Esophagus muscularis mucosa (tissue), 4 donors: ENCODE measurements at regions not wholly inside any gene's neighbourhood (a gene's known extent, or its start where the extent isn't known, plus 50 kb on each side); places are given as distances from the start of the nearest gene placed in this dataset.

Experiments used
- DNase-seq: peaks from one replicate; pipeline ENCODE4 v3.0.0-alpha.2; 2017; ENCODE audit errors: extremely low spot score
- H3K27ac ChIP-seq, 4 donors: fragments of 200-600 bp; sonication (generic); replicated peaks in 1 of 4; 1 replicate in 3 of 4; 2 replicates in 1 of 4; pipeline ENCODE4 v1.5.1; 2016 to 2019; ENCODE audit warnings: mild to moderate bottlenecking in 1 of 4
- H3K27me3 ChIP-seq, 4 donors: fragments of 200-600 bp; sonication (generic); one replicate each; pipeline versions ENCODE4 v1.5.1 to v1.6.0; 2016 to 2019
- H3K36me3 ChIP-seq, 4 donors: fragments of 200-600 bp; sonication (generic); one replicate each; pipeline ENCODE4 v1.5.1; 2016 to 2019
- H3K4me1 ChIP-seq, 4 donors: fragments of 200-600 bp; sonication (generic); one replicate each; pipeline ENCODE4 v1.5.1; 2016 to 2019
- H3K4me3 ChIP-seq, 4 donors: fragments of 200-600 bp; sonication (generic); 1 replicate in 2 of 4; 2 replicates in 2 of 4; pipeline ENCODE4 v1.5.1; 2016 to 2019; ENCODE audit warnings: mild to moderate bottlenecking in 4 of 4, moderate library complexity in 1 of 4
- H3K9me3 ChIP-seq, 4 donors: fragments of 200-600 bp; sonication (generic); 1 replicate in 3 of 4; 2 replicates in 1 of 4; pipeline ENCODE4 v1.5.1; 2016 to 2019
- CTCF ChIP-seq, 3 experiments: fragments of 200-600 bp in 2 of 3; fragments of 450-650 bp in 1 of 3; sonication (generic) in 2 of 3; IDR thresholded peaks; one replicate each; pipeline ENCODE4 v1.5.1; 2017 to 2019; ENCODE audit warnings: antibody characterized with exemption in 3 of 3, mild to moderate bottlenecking in 2 of 3, moderate library complexity in 1 of 3
- EP300 ChIP-seq: sonication (generic); formaldehyde crosslinking; IDR thresholded peaks from one replicate; pipeline ENCODE4 v1.6.1; 2017; ENCODE audit warnings: antibody characterized with exemption
- POLR2A ChIP-seq: fragments of 450-650 bp; IDR thresholded peaks from one replicate; pipeline ENCODE4 v1.6.1; 2017; ENCODE audit warnings: antibody characterized with exemption, moderate library complexity, mild to moderate bottlenecking, low read depth
- POLR2AphosphoS5 ChIP-seq, 2 donors: sonication (generic); formaldehyde crosslinking; IDR thresholded peaks; one replicate each; pipeline ENCODE4 v1.6.1; 2017; ENCODE audit warnings: antibody characterized with exemption in 2 of 2
- WGBS: methylation state at CpG from one replicate; pipeline ENCODE4 v1.1.5; 2018; 5-methylcytosine and 5-hydroxymethylcytosine counted together
- intact Hi-C: fragments of 100-400 bp; cut with DNase I; formaldehyde crosslinking; loops from one replicate; pipeline ENCODE4 v1.15.1; 2023

DNA sequence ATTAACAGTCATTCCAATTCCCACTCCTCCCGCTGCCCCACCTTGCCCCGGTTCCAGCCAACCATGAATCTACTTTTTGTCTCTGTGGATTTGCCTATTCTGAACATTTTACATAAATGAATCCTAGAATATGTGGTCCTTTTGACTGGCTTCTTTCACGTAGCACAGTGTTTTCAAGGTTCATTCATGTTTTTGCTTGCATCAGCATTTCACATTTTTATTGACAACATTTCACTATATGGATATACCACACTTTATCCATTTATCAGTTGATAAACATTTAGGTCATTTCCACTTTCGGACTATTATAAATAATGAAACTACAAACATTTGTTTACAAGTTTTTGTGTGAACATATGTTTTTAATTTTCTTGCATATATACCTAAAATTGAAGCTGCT lies 182.0 kb downstream of the ZNF248 start:
- Histone ChIP-seq H3K9me3 (peaks cover 0 to 22% (median 14%) of the 10 kb centered on the region in 4 donors), H3K36me3 (no peaks in the 10 kb centered on the region), H3K4me3 (no peak overlapping the region), H3K27me3 (no peaks in the 10 kb centered on the region), H3K4me1 (no peaks in the 10 kb centered on the region), H3K27ac (no peak overlapping the region)
- TF ChIP-seq POLR2A = no peak
- no peak for TF ChIP-seq CTCF (IDR thresholded peaks at IDR 0.05)
- TF ChIP-seq POLR2AphosphoS5 (IDR thresholded peaks at IDR 0.05) = no peak
- no peak for TF ChIP-seq EP300
- WGBS = 66% methylated on average over 4 of the region's 4 CpGs
- no peak for DNase-seq
- intact Hi-C loops = no loop called here

DNA sequence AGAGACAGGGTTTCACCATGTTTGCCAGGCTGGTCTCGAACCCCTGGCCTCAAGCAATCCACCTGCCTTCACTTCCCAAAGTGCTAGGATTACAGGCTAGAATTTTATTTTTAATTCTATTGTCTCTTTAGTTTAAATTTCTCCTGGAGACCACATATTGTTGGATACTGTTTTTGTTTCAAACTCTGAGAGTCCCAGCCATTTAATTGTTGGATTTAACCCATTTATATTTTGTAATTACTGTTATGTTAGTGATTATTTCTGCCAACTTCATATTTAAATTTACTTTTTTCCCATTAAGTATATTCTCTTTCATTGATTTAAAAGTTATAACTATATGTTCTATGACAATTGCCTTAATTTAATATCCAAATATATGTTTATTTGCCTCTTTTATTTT lies 185.6 kb downstream of the ZNF248 start:
- Histone ChIP-seq H3K4me3 (no peak overlapping the region), H3K27me3 (no peaks in the 10 kb centered on the region), H3K4me1 (no peaks in the 10 kb centered on the region), H3K27ac (no peak overlapping the region), H3K36me3 (no peaks in the 10 kb centered on the region), H3K9me3 (peaks cover 0 to 22% (median 14%) of the 10 kb centered on the region in 4 donors)
- intact Hi-C loops = no loop called here
- WGBS = 11% methylated on average over 1 of the region's 1 CpG
- DNase-seq = no peak
- TF ChIP-seq POLR2A = no peak
- TF ChIP-seq EP300 = no peak
- TF ChIP-seq CTCF (IDR thresholded peaks at IDR 0.05) = no peak
- TF ChIP-seq POLR2AphosphoS5 (IDR thresholded peaks at IDR 0.05) = no peak

DNA sequence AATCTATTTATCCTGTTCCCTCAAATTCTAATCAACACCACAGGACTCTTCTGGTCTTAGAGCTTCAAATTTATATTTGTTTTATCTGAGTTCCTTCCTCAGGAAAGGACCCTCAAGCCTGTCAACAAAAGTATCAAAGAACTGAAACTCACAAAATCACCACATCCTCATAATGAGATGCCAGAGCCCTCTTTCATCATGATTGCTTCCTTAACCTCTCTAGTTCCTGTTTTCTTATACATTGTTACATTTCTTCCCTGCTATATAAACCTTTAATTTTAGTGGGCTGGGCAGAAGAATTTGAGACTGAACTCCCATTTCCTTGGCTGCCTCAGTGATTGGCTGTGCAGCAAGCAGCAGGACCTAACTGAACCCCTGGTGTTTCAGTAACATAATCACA lies 189.7 kb downstream of the ZNF248 start:
- no peak for TF ChIP-seq EP300
- no peak for TF ChIP-seq POLR2AphosphoS5 (IDR thresholded peaks at IDR 0.05)
- TF ChIP-seq POLR2A = no peak
- no peak for TF ChIP-seq CTCF (IDR thresholded peaks at IDR 0.05)
- Histone ChIP-seq H3K27me3 (no peaks in the 10 kb centered on the region), H3K4me3 (no peak overlapping the region), H3K9me3 (peaks cover 0 to 30% (median 20%) of the 10 kb centered on the region in 4 donors), H3K4me1 (no peaks in the 10 kb centered on the region), H3K36me3 (no peaks in the 10 kb centered on the region), H3K27ac (no peak overlapping the region)
- DNase-seq = no peak
- intact Hi-C loops = no loop called here

DNA sequence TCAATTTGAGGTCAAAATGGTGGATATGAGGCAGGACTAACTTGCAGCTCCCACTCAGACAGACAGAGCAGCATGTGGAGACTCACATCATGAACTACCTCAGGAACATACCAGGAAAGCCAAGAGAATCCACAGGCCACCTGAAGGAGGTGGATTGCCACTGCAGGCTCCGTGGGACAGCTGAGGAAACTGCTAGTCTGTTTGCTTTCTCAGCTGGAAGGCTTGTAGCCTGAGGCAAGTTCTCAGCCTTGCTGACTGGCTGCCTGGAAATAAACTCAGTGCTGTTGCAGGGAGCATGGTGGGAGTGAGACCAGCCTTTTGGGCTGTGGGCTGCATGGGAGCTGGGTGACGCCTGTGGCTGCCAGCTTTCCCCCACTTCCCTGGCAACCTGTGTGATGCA lies 202.9 kb downstream of the ZNF248 start:
- Histone ChIP-seq H3K4me3 (no peak overlapping the region), H3K27me3 (no peaks in the 10 kb centered on the region), H3K9me3 (peaks cover 0 to 44% (median 9%) of the 10 kb centered on the region in 4 donors), H3K36me3 (no peaks in the 10 kb centered on the region), H3K27ac (no peak overlapping the region), H3K4me1 (no peaks in the 10 kb centered on the region)
- no peak for DNase-seq
- TF ChIP-seq POLR2A = no peak
- TF ChIP-seq EP300 = no peak
- no peak for TF ChIP-seq CTCF (IDR thresholded peaks at IDR 0.05)
- no peak for TF ChIP-seq POLR2AphosphoS5 (IDR thresholded peaks at IDR 0.05)
- 83% methylated on average over 2 of the region's 2 CpGs for WGBS
- intact Hi-C loops = no loop called here

DNA sequence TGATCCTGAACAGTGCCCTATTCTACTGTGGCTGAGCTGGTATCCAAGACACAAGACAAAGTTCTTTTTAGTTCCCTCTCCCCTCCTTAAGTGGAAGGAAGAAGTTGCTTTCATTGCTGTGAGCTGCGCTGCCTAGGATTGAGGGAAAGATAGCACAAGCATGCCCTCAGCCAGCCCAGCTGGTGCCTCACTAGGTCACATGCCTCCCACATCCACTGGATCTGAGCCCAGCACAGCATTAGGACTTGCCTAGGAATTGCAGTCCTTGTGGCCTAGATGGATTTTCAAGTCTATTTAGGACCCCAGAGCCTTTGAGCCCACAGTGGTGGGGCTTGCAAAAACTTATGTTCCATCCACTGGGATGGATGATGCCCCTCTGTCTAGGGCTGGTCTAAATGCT lies 214.2 kb downstream of the ZNF248 start:
- DNase-seq = no peak
- intact Hi-C loops = no loop called here
- Histone ChIP-seq H3K4me3 (no peak overlapping the region), H3K36me3 (no peaks in the 10 kb centered on the region), H3K4me1 (no peaks in the 10 kb centered on the region), H3K9me3 (no peaks in the 10 kb centered on the region), H3K27ac (no peak overlapping the region), H3K27me3 (no peaks in the 10 kb centered on the region)
- WGBS = 29% methylated on average over 1 of the region's 1 CpG
- TF ChIP-seq EP300 (no peak), CTCF (IDR thresholded peaks at IDR 0.05) (no peak), POLR2AphosphoS5 (IDR thresholded peaks at IDR 0.05) (no peak), POLR2A (no peak)
